GM12874 (cell line): ENCODE measurements at regions not wholly inside any gene's neighbourhood (a gene's known extent, or its start where the extent isn't known, plus 50 kb on each side); places are given as distances from the start of the nearest gene placed in this dataset.

Source experiments
- TF ChIP-seq, protein P1 (sequence below): IDR thresholded peaks from 2 replicates; pipeline ENCODE4 v1.5.1; 2011; ENCODE audit warnings: low read depth, mild to moderate bottlenecking, control low read depth, low read length, moderate library complexity; ENCODE audit not compliant: insufficient read depth

DNA sequence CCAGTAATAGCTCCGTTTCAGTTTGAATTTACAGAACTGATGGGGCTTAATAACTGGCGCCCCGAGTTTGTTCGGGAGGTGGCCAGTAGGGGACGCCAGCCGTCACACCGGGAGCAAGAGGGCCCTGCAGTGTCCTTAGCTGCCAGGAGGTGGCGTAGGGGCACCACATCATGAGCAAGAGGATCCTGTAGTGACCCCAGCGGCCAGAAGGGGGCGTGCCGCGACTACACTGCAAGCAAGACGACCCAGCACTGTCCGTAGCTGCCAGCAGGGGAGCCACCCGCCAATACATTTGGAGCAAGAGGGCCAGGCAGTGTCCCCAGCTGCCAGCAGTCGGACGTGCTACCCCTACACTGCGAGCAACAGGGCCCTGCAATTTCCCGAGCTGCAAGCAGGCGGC is 663.7 kb upstream of the B3GAT1 start:
- TF ChIP-seq, protein P1, sequence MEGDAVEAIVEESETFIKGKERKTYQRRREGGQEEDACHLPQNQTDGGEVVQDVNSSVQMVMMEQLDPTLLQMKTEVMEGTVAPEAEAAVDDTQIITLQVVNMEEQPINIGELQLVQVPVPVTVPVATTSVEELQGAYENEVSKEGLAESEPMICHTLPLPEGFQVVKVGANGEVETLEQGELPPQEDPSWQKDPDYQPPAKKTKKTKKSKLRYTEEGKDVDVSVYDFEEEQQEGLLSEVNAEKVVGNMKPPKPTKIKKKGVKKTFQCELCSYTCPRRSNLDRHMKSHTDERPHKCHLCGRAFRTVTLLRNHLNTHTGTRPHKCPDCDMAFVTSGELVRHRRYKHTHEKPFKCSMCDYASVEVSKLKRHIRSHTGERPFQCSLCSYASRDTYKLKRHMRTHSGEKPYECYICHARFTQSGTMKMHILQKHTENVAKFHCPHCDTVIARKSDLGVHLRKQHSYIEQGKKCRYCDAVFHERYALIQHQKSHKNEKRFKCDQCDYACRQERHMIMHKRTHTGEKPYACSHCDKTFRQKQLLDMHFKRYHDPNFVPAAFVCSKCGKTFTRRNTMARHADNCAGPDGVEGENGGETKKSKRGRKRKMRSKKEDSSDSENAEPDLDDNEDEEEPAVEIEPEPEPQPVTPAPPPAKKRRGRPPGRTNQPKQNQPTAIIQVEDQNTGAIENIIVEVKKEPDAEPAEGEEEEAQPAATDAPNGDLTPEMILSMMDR: peak; percentile 78

DNA sequence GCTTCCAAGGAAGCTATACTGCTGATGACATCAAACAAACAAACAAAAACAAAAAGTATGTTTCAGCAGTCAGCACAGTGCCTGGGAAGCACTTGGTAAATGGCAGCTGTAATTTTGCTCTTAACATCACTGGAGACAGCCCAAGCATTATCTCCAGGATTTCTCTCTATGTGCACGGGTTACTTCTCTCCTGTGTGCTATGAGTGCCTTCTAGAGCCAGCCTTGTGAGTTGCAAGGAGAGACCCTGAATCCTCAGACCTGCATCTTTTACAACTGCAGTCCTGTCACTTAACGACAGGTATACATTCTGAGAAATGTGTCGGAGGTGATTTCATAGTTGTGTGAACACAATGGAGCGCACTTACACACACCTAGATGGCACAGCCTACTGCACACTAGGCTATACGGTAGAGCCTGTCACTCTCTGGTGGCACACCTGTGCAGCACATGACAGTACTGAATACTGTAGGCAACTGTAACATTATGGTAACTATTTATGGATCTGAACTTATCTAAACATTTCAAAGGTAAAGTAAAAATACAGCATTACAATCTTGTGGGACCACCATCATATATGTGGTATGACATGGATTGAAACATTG is 662.5 kb upstream of the B3GAT1 start:
- TF ChIP-seq, protein P1: 0 out of 2 replicates have a peak, but pooled peaks have one; percentile 18

DNA sequence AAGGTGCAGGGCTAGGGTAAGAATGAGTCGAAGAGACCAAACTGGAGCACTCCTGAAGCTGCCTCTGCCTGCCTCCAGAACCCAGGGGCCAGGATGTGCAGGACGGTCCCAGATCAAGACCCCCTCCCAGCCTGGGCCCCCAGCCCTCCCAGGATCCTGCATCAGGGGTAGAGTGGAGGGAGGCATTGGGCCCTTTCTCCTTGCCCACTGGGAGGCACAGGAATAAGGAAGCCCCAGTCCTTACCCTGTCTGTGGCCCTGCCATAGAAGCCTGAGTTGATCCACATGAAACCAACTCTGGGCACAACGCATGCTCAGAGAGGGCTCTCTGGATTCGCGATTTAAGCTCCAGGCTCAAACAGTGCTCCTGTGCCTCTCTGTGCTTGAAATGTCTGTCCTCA is 661.8 kb upstream of the B3GAT1 start:
- TF ChIP-seq, protein P1: no peak

DNA sequence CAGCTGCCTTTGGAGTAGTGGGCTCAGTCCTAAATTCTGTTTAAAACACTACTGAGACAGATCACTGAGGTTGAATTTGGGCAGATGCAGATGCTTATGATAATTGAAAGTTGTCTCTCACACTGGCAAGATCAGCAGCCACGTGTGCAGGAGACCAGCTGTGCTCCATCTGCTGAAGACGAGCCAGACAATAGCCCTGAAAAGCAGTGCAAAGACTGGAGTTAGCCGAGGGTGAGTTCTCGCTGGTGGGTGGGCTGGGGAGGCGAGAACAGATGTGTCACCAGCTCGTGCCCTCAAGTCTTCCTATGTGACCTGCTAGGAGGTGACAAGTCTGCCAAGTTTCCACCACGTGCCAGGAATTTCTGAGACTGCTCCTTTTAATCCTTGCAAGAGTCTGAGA is 661.3 kb upstream of the B3GAT1 start:
- TF ChIP-seq, protein P1: no peak

DNA sequence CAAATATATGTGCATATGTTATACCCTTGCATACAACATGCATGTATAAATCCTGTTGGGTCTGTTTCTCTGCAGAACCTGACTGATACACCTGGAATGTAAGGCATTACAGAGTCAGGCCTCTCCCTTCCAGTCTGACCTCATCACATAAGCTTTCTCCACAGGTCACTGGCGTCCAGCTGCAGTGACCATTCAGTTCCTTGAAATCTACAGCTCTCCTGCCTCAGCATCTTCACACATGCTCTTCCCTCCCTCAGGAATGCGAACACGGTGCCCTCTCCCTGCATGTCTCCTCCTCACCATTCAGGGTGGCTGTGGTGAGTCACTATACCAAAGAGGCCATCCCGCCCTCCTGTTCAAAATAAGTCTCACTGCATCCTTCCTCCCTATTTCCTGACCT is 657.8 kb upstream of the B3GAT1 start:
- TF ChIP-seq, protein P1: no peak

DNA sequence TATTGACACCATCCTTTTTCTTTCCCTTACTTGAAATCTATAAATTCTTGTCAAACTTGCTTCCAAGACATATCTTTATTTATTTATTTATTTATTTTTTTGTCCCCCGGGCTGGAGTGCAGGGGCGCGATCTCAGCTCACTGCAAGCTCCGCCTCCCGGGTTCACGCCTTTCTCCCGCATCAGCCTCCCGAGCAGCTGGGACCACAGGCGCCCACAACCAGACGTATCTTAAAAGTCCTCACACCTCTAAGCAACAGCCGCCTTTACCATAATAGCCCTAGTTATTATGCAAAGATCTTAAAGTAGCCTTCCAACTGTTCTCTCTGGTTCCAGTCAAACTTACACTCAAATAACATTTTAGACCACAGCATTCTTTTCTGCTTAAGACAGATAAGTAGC is 657.0 kb upstream of the B3GAT1 start:
- TF ChIP-seq, protein P1: no peak

DNA sequence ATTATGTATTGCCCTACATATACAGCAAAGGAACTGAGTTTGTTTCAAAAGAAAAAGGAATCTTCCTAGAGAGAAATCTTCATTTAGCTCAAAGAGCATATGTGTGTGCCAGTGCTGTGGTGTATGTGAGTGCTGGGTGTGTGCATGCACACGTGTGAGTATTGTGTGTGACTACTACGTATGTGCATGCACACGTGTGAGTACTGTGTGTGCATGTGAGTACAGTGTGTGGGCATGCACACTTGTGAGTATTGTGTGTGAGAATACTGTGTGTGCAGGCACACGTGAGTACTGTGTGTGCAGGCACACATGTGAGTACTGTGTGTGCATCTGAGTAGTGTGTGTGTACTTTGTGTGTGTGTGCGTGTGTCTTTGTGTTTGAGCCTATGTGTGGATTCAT is 651.0 kb upstream of the B3GAT1 start:
- TF ChIP-seq, protein P1: no peak
